Activated effector memory CD4-positive, alpha-beta T cell treated with anti-CD3 and anti-CD28 coated beads, Interleukin-2, amount 50 U/mL, for 16 hours (primary cell): ENCODE measurements at regions not wholly inside any gene's neighbourhood (a gene's known extent, or its start where the extent isn't known, plus 50 kb on each side); places are given as distances from the start of the nearest gene placed in this dataset.

Experiments
- DNase-seq: peaks from one replicate; pipeline ENCODE4 v3.0.0-alpha.2; 2020

DNA sequence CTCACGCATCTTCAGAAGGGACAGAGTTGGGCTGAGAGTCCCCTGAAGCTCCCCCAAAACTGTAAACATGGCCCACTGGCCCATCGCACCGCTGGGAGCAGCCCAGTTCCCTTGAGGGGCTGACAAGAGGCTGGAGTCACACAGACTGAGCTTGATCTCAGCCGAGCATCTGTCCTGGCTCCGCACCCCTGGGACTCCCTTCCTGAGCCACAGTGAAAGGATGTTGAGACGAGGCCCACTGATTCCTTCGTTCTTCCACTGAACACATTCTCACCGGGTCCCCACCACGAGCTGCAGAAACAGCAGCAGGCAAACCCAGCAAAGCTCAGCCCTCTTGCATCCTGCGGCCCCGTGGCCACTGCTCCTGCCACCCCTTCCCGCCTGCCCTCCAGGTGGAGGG, 145.9 kb upstream of the CIBAR2 start:
- no peak for DNase-seq

DNA sequence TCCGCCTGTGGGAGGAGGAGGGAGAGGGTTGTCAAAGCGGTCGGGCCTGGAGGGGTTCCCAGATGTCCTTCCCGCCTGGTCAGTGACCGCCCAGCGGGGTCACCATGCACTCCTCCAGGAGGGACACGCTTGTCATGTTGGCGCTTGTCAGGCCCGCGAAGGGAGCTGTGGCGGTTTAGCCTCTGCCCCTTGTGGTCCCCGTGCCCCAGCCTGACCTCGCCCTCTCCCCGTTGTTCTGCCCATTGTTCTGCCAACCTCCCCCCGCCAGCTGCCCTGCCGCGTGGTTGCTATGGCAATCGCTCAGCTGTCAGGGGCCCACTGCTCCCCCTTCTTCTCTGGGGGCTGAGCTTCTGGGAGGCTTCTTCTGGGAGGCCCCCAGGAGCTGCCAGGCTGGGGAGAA, 146.4 kb upstream of the CIBAR2 start:
- DNase-seq: no peak

DNA sequence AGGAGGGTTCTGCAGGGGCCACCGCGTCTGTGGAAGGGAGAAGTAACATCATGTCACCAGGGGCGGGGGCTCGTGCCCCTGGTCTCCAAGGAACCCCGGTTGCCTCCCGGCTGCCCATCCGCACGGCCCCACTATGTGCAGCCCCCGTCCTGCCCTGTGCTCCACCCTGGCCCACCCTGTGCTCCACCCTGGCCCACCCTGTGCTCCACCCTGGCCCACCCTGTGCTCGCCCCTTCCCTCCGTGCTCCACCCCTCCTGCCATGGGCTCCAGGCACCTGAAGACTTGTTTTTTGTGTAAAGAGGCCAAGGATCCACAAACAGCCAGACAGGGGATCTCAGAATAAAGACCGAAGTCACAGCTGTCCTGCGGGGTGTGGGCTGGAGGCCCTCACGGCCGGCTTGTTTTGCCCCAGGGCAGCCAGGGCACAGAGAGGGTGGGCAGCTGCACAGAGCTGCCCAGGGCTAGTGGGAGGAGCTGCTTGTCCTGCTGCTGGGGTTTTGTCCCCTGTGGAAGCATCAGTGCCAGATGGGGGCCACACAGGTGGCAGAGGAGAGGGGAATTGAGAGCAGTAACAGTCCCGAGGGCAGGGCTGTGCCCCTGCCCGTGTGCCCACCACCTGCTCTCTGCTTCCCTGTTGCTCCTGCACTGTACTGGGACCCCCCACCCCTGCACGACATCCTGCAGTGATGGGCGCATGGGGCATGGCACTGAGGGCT, 147.0 kb upstream of the CIBAR2 start:
- DNase-seq: no peak

DNA sequence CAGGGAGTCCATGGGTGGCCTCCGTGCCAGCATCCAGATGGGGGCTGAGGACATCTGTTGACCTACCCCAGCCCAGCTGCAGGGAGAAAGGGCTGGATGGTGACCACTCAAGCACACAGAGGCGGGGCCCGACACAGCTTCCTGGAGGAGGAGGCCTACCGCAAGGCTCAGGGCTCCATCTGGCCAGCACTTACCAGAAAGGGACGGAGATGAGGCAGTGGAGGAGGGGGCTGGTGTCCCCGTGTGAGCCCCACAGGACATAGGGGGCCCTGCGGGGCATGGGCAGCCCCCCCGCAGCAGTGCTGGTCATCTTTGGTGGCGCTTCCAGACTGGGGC, 147.5 kb upstream of the CIBAR2 start:
- DNase-seq: no peak

DNA sequence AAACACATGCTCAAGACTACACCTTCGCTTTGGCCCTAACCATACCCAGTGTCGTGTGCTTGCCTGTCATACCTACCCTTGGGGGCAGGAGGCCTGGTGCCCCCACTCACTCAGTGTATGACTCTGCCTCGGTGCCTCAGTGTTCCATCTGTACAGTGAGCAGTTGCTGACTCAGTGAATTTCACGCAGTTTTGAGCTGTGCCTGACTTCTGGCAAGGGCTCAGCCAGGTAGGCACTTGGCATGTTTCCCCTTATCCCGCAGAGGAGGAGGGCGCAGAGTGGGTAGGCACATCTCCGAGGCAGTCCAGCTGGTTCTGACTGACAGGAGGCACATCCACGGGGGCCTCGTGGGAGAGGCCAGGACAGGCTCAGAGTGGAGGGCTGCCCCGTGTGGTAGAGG, 148.9 kb upstream of the CIBAR2 start:
- no peak for DNase-seq

DNA sequence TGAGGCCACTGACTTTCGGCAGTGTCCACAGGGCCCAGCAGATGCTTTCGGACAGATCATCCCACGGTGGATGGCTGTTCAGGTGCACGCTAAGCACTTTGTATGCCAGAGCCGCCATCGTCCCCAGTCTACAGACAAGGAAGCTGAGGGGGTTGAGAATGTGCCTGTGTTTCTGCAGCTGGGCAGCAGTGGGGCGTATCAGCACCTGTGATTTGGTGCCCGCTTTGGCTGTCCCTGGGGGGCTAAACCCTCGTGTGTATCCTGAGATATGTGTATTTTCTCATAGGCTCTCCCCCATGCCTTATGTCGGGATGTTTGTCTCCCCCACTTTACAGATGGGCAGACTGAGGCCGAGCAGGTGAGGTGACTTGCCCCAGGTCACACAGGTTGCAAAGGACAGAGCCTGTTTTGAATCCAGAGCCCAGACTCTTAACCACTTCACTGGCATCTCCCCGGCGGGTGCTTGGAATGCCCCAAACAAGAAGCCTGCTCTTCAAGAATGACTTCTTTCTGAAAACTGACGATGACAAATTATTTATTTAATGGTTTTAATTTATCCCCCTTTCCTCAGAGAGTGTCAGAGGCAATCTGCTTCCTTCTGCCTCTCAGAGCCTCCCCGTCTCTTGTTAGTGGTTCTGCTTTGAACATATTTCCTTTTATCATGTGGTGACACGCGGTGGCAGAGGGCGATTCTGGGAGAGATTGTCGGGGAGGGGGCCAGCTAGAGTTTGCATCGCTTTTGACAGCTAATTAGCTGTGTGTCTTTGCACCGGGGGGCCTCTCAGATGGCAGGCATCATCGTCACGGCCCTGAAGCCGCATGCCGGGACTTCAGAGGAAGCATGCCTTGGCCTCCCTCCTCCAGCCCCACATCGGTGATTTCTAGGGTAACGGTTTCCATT, 149.6 kb upstream of the CIBAR2 start:
- no peak for DNase-seq

DNA sequence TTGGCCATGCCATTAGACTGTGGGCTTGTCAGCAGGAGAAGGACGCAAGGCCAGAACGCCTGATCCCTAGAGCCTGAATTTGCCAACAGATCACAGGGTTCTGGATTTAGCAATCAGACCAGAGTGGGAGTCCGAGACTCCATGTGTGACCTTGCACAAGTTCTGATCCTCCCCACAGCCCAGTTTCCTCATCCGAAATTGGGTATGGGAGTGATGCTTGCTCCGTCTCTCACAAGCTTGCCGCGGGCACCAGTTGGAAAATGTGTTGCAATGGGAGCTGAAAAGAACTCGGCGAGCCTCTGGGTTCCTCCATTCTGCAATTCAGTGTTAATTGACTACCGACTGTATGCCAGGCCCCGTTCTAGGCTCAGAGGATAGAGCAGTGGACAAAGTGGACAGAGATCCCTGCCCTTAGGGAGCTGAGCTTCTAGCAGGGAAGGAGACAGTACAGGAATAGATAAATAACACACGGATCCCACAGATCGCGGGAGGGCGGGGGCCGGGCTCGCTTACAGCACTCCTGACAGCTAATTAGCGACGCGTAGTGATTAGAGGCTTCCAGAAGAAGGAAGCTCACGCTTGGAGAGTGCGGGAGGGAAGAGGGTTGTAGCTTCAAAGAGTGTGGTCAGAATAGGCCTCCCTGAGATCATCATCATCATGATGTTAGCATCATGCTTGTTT, 150.4 kb upstream of the CIBAR2 start:
- DNase-seq: no peak

DNA sequence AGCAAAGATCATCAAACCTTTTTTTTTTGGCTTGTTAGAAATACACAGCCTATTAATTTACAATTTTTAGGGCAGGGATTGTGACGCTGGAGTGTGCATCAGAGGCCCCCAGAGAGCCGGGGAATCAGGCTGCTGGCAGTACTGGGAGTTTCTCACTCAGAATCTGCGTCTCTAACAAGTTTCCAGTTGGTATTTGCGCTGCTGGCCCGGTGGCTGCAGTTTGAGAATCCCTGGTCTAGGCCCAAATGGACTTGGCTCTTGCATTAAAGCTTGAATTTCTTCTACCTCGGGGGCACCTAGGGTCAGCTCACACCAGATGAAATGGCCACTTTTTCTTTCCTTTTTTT, 150.9 kb upstream of the CIBAR2 start:
- DNase-seq: no peak

DNA sequence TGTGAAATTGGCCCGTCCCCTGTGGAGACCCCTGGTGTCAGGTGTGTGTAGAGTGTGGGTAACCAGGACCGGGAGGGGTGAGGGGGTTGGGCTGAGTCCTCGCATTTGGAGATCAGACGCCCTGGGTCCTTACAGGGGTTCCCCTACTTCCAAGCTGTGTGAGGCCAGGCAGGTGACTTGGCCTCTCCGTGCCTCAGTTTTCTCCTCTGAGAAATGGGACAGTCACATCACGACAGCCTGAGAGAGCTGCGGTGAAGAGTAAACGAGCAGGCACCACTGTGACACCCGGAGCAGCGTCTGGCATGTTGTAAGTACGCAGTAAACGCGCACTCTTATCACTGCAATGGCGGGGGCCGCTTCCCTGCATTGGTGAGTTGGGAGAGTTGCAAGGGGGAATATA, 152.5 kb upstream of the CIBAR2 start:
- no peak for DNase-seq

DNA sequence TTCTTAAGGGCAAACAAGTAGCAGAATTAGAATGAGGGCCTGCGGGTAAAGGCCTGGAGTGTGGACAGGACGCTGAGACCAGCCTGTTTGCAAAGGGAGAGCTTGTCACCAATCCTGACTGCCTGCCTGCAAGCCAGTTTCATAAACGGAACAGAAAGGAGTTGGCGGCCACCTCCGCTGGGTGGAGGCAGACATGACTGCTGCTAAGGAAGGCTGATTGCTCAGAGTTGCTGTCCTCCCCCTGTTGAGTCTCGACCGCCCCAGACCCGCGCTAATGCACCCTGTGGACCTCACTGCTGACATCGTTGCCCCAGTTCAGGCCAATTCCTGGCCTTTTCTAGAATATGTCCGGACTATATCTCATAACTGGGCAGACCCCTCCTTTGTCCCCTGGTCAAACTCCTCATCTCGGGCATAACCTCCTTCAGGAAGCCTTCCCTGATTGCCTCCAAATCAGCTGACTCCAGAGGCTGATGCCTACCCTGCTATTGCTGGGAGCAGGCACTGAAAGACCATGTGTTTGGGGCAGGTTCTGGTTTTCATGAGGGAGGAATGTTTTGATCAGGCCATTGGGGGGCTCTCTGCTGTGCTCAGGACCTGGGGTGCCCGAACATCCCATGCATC, 153.0 kb upstream of the CIBAR2 start:
- DNase-seq: no peak

DNA sequence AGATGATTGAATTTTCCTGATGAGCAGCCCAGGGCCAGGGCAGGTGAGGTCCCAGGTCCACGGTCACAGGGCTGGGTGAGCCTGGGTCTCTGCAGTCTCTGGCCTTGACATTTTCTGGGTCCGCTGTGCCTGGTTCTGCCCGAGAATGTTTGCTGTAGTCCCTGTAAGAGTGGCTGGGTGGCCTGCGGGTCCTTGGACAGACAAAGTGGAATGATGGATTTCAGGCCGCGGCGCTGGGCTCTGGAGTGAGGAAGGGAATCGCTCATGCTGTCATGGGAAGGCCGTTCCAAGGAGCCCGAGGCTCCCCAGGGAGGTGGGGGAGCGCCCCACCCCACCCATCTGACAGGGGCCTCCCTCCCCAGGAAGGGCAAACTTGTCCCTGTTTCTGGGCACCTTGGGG, 153.5 kb upstream of the CIBAR2 start:
- DNase-seq: no peak

DNA sequence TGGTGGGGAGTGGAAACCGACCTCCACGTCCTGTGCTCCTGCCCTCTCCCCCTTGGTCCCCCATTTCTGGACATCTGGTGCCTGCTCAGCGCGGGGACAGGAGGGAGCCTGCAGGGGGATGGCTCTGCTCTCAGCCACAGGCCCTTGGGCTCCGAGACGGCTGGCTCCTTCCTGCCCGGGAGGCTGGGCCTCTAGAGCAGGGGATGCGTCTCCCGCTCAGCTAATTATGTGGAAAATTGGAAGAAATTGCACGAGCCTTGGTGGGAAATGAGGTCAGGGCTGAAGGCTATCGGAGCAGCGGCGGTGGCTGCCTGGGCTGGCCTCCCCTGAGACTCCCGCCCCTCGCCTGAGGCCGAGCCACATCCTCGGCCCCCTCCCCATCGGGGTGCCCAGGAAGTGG, 154.6 kb upstream of the CIBAR2 start:
- DNase-seq: no peak

DNA sequence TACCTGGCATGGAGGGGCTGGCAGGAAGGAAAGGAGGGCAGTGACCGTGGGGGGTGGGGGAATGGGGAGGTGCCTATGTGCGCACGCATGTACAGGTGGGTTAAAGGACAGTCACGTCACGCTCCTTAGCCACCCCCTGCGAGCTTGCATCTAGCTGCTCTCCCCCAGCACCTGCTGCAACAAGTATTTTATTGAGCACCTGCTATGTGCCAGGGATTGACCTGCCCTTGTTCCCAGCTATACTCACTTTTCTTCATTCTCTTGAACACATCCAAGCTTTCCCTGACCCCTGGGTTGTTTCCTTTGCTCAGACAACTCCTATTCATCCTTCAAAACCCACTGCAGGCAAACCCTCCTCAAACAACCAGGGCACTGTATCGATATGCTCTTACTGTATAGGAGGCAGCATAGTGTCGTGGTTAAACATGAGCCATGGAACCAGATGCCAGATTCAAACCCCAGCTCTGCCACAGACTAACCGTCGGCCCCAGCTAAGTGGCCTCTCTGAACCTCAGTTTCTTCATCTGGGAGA, 155.2 kb upstream of the CIBAR2 start:
- DNase-seq: no peak

DNA sequence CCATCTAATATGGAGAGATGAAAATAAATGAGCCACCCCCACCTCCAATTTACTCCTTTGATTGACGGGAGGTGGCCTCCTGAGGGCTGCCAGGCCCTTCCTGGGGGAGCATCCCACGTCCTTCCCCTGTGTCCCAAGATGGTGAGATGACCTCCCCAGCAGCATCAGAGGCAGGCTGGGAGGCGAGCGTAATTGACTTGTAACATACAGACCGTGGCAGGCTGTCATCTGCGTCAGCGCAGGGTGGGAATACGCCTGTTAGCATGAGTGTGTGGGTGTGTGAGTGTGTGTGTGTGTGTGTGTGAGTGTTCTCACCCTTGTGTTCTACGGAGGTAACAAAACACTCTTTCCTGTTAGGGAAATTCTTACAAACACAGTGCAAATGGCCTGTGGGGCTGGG, 156.9 kb upstream of the CIBAR2 start:
- no peak for DNase-seq

DNA sequence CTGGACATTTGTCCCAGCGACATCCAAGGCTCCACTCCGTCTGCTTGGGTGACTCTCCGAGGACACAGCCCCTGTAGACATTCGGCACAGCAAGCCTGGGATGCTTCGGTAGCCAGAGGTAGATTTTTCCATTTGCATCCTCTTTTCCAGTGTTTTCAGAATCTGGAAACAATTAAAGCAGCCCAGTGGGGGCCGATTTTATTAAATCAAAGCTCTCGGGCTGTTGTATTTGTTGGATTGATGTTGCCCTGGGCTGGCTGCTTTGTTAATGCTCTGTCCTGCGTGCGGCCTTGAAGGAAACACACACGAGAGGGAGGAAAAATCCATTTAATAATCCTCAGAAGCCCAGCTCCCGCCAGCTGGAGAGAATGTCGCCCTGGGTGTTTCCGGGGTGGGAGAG, 158.1 kb upstream of the CIBAR2 start:
- DNase-seq: no peak

DNA sequence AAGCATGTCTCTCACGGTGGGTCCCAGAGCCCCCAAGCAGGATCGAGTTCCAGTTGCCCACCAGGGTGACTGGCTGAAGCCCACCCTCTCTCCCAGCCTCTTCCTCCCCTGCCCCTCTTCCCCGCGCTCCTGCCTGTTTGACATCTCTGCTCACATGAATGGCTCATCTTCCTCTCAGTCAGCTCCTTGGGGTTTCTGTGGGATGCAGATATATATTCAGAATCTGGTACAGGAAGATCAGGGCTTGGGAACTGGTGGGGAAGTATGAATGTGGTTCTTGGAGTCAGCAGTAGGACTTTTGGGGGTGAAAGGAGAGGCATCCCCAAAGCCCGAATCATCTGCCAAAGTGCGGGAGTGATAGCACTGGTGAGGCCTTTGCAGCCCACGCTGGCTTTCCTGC, 158.9 kb upstream of the CIBAR2 start:
- no peak for DNase-seq

DNA sequence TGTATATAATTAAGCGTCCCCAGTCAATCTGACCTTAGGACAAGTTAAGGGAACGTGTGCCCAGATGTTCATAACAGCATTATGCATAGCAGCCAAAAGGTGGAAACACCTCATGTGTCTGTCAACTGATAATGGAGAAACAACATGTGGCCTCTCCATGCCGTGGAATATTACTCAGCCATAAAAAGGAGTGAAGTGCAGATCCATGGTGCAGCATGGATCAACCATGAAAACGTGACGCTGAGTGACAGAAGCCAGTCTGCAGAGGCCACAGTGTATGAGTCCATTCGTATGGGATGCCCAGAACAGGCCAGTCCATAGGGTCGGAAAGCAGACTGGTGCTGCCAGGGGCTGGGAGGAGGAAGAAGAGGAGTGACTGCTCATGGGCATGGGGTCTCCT, 161.0 kb upstream of the CIBAR2 start:
- no peak for DNase-seq

DNA sequence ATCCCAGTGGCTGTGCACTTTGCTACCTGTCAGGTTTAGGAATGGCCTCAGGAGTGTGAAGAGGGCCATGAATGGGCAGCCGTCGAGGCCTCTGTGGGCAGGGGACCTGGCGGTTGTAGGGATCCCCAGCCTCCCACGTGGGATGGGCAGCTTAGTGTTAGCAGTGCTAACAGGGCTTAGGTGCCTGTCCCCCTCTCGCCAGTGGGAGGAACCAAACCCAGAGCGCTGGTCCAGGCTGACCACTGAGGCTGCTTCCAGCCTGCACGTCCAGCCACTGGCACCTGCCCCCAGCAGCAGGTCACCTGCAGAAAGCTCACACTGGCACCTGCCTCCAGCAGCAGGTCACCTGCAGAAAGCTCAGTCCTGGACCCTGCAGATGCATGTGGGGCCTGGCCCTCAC, 162.2 kb upstream of the CIBAR2 start:
- DNase-seq: no peak

DNA sequence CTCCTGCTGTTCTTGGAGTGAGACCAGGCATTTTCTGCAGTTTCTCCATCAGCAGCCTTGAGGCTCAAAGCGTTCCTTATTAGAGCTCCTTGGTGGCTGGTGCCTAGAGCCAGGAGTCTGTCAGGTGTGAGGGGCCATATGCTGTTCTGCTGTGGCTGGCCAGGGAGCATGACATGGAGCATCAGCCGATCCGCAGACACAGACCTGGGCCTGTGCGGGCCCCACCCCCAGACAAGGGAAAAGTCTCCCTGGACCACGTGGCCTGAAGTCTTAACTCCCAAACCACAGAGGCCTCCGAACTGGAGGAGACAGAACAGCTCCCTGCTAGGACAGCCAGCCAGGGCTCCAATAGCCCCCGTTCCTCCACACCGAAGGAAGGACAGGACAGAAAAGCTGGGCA, 162.7 kb upstream of the CIBAR2 start:
- no peak for DNase-seq

DNA sequence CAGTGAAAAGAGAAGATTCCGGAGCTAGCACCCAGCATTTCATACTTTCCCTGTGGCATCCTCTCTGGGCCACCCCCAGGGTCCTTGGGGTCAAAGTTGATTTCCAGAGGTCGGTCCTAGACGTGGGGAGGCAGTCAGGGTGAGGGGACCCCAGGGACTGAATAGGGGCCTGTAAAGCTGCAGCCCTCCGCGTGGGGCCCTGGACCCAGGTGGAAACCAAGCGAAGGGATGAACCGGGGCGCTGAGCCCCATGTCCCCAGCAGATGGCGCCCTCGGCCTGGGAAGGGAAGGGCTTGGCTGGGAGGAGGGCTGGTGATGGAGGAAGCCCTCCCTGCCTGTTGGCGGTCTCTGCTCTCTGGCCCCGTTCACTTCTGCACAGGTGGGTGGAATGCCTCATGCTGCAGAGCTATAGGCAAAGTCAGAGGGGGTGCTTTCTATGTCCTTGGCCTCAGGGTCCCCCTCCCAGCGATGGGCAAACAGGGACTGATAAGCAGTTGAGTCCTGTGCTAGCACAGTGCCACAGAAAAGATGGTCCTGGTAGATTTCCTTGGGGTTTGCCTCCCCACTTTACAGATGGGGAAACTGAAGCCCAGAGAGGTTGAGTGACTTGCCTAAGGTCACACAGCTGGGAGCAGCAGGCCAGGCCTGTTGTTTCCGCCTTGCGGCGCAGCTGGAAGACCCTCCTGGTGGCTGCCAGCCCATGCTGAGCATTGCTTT, 163.4 kb upstream of the CIBAR2 start:
- peak; percentile 84 for DNase-seq

DNA sequence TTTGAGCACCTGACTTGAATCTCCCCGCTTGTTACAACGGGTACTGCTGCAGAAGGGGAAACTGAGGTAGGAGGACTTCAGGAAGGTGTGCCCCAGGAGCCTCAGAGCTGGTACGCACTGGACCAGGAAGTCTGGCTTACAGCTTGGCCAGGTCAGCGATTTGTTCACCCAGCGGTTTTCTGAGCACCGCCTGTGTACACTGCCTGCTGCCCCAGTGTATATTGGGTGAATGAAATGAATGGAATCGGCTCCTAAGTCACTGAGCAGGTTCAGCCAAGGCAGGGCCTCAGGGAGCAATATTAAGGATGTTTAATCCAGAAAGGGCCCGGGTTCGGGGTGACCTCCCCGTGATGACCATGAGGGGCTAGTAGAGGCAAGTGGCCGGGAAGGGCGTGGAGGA, 164.0 kb upstream of the CIBAR2 start:
- no peak for DNase-seq

DNA sequence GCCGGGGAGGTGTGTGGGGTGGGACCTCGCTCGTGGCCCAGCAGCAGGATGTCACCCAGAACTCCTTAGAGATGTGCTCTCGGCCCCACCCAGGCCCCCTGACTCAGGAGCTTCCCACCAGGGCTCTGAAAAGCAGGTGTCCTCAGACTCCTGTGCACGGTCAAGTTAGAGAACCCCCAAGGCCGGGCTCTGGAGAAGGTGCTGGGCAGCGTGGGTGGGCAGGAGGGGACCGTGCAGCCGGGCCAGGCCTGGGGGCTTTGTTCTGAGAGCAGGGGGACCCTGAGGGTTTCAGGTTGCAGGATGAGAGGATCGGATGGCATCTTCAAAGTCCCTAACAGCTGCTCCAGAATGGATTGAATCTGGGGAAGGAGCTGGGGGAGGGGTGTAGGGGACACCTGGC, 164.4 kb upstream of the CIBAR2 start:
- no peak for DNase-seq

DNA sequence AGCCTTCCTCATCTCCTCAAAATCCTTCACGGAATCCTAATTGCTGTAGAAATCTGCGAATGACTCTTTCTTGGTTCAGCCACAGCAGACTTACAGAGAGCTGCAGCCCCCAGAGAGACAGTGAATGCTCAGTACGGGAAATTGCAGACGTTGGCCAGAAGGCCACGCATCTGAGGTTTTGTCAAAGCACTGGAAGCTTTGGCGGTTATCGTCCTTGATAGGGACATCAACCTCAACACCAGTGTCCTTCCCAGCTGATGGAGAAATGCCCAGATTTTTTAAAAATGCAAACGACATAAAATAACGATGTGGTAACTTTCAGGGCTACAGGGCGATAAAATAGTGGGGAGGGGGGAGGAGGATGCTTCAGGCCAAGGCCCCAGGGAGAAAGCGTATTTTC, 166.6 kb upstream of the CIBAR2 start:
- no peak for DNase-seq
